GM12864 (cell line): ENCODE measurements at regions not wholly inside any gene's neighbourhood (a gene's known extent, or its start where the extent isn't known, plus 50 kb on each side); places are given as distances from the start of the nearest gene placed in this dataset.

Source experiments
- DNase-seq: peaks from one replicate; pipeline ENCODE4 v3.0.0-alpha.2; 2011; ENCODE audit warnings: low read depth
- H3K4me3 ChIP-seq: 2 replicates; pipeline ENCODE4 v1.5.1; 2011; ENCODE audit warnings: mild to moderate bottlenecking, low read depth, low read length, control low read depth
- TF ChIP-seq, protein P1 (sequence below): IDR thresholded peaks from 2 replicates; pipeline ENCODE4 v1.5.1; 2011; ENCODE audit warnings: low read depth, mild to moderate bottlenecking, moderate library complexity, low read length, control low read depth, inconsistent platforms; ENCODE audit errors: missing control alignments

GRCh38 chr2:43157506-43158246 is 68.7 kb downstream of the ZFP36L2 start:
- H3K4me3 ChIP-seq: no peak overlapping the region
- DNase-seq: no peak
- TF ChIP-seq, protein P1, sequence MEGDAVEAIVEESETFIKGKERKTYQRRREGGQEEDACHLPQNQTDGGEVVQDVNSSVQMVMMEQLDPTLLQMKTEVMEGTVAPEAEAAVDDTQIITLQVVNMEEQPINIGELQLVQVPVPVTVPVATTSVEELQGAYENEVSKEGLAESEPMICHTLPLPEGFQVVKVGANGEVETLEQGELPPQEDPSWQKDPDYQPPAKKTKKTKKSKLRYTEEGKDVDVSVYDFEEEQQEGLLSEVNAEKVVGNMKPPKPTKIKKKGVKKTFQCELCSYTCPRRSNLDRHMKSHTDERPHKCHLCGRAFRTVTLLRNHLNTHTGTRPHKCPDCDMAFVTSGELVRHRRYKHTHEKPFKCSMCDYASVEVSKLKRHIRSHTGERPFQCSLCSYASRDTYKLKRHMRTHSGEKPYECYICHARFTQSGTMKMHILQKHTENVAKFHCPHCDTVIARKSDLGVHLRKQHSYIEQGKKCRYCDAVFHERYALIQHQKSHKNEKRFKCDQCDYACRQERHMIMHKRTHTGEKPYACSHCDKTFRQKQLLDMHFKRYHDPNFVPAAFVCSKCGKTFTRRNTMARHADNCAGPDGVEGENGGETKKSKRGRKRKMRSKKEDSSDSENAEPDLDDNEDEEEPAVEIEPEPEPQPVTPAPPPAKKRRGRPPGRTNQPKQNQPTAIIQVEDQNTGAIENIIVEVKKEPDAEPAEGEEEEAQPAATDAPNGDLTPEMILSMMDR: no peak

- no peak for DNase-seq
- TF ChIP-seq, protein P1: no peak
- H3K4me3 ChIP-seq: no peak overlapping the region
These were observed 70.5 kb downstream of the ZFP36L2 start for GRCh38 chr2:43155851-43156411.

DNA sequence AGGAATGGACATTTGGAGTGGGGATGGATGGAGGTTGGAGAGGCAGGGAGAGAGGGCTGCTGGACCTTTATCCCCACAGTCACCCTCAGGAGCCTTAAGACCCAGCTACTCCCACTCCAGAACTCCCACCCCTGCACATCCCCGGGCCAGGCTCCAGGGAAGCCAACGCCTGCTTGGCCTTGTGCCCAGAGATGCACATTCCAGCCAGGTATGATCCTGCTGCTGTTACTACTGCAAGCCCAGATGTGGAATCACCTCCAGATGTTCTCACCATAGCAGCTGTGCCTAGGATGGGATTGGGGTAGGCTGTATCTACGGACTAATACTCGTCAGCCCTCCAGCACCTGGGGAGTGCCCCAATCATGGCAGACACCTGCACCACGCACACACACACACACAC is 71.7 kb downstream of the ZFP36L2 start:
- no peak for DNase-seq
- no peak overlapping the region for H3K4me3 ChIP-seq
- TF ChIP-seq, protein P1: no peak

DNA sequence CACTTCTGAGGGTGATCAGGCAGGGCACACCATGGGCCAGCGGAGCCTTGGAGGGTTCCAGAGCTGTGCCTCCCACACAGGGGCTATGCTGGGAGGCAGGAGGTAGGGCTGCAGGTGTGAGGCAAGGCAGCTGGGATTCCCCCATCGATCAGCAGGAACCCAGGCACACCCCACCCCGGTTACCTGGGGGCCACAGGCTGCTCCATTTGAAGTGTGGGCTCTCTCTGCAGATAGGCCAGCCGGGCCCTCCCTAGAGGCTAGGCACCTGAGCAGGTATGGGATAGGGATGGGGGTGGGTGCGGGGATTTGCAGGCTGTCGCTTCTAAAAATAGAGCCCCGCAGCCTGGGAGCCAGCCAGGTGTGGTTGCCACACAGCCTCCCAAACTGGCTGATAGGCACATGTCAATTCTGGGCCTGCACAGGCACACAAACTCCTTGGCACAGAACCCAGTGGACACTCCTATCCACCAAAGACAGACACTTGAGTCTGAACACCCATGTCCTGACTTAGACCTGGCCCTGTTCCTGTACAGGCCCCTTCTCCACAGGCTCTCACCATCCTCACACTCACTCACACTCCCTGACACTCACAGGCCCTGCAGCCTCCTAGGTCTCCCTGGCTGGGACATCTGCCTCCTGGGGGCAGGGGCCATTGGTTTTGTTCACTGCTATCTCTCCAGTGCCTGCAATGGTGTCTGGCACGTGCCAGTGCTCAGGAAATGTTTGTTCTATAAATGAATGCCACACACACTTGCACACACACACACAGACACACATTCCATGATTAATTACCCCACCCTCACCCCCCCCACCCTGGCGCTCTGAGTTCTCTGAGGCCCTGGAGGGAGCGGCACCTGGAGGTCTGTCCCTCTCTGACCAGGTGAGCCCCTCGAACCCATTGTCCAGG is 73.4 kb downstream of the ZFP36L2 start:
- no peak for DNase-seq
- TF ChIP-seq, protein P1: no peak
- no peak overlapping the region for H3K4me3 ChIP-seq

DNA sequence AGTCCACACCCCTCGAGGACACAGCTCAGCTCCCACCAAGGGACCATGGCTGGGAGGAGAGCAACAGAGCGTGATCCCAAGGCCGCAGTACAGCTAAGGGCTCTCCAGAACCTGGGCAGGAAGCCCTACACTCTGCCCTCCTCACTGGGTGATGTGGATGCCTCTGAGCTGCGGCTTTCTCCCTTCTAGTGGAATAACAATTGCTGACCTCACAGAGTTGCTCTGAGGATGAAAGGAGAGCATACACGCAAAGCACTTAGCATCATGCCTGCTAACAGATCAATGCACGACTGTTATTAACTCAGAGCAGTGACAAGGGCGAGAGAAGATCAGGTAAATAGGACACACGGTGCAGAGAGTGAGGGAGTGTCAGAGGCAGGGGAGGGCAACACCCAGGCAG is 74.2 kb downstream of the ZFP36L2 start:
- no peak for DNase-seq
- no peak overlapping the region for H3K4me3 ChIP-seq
- TF ChIP-seq, protein P1: no peak

DNA sequence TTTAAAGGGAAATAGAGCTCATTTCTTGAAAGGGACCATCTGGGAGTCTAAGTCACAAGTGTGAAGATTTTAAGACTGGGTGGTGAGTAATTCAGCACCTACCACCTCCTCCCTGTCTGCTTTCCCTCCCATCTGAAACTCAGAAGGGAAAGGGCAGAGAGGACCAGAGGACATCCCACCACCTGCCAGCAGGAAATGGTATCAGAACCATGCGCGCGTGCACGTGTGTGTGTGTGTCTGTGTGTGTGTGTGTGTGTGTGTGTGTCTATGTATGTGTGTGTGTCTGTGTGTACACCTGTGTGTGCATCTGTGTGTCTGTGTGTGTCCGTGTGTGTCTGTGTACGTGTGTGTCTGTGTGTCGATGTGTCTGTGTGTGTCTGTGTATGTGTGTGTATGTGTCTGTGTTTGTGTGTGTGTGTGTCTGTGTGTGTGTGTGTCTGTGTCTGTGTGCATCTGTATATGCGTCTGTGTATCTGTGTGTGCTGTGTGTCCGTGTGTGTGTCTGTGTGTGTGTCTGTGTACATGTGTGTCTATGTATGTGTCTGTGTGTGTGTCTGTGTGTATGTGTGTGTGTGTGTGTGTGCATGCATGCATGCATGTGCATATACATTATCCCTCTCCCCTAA is 76.8 kb downstream of the ZFP36L2 start:
- no peak for DNase-seq
- TF ChIP-seq, protein P1: no peak
- H3K4me3 ChIP-seq: no peak overlapping the region
